H1 (cell line): ENCODE measurements at regions not wholly inside any gene's neighbourhood (a gene's known extent, or its start where the extent isn't known, plus 50 kb on each side); places are given as distances from the start of the nearest gene placed in this dataset.

Source experiments
- CHD1 ChIP-seq: IDR thresholded peaks from 2 replicates; pipeline ENCODE4 v1.6.1; 2012; ENCODE audit warnings: low read depth, low read length, improper control_type of control experiment
- HDAC2 ChIP-seq, 2 experiments: fragments of 300-600 bp in 1 of 2; sonication (generic) in 1 of 2; IDR thresholded peaks; 2 replicates each; pipeline ENCODE4 v1.6.1; 2011 to 2012; ENCODE audit warnings: low read depth in 2 of 2, low read length in 2 of 2, mild to moderate bottlenecking in 2 of 2, moderate library complexity in 2 of 2, borderline replicate concordance in 1 of 2, inconsistent platforms in 1 of 2
- RFX5 ChIP-seq: IDR thresholded peaks from 2 replicates; pipeline ENCODE4 v1.6.1; 2011; ENCODE audit warnings: low read depth, low read length, improper control_type of control experiment, borderline replicate concordance
- TF ChIP-seq, protein P1 (sequence below): IDR thresholded peaks from 2 replicates; pipeline ENCODE4 v1.6.1; 2012; ENCODE audit warnings: inconsistent platforms

DNA sequence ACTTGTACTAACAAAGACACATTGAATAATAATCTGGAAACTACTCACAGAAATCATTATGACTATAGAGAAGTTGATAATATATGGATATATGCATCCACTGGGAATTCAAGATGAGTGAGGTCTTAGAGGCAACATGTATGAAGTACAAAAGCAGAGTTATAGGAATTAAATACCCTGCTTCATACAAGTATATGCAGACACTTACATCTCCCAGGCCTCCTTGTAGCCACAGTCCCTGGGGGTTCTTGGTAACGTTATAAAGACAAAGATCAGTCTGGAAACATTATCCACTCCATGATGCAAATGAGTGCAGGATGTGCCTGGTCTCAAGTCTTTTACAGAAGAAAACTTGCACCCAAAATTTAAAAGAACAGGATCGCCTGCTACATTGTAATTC is 92.4 kb upstream of the ANXA1 start (continued):
- TF ChIP-seq RFX5 (no peak), HDAC2 (IDR thresholded peaks at IDR 0.05; ENCODE audit: borderline replicate concordance in 1 of 2, low read depth in 2 of 2, low read length in 2 of 2) (no peak), CHD1 (no peak)
- TF ChIP-seq, protein P1, sequence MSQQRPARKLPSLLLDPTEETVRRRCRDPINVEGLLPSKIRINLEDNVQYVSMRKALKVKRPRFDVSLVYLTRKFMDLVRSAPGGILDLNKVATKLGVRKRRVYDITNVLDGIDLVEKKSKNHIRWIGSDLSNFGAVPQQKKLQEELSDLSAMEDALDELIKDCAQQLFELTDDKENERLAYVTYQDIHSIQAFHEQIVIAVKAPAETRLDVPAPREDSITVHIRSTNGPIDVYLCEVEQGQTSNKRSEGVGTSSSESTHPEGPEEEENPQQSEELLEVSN = no peak
- TF ChIP-seq, all 59 proteins: peak for 0
